ENCODE measurements at regions not wholly inside any gene's neighbourhood (a gene's known extent, or its start where the extent isn't known, plus 50 kb on each side); places are given as distances from the start of the nearest gene placed in this dataset.

GRCh38 chr6:91132461-91132860, 545.6 kb upstream of the MAP3K7 start:
- Histone ChIP-seq H3K4me2 (ENCODE audit: control insufficient read depth, insufficient read depth) (no peak overlapping the region), H3K27ac (ENCODE audit: control insufficient read depth, insufficient read depth) (no peak overlapping the region), H3K4me3 (no peak overlapping the region), H3K4me1 (ENCODE audit: control insufficient read depth, insufficient read depth, low read length) (no peaks in the 10 kb centered on the region), H3K79me2 (ENCODE audit: control insufficient read depth, insufficient read depth, low read length) (no peaks in the 10 kb centered on the region), H3K9ac (ENCODE audit: control insufficient read depth, insufficient read depth, low read length) (no peak overlapping the region), H3K9me3 (replicated peaks; ENCODE audit: control insufficient read depth, insufficient read depth, low read length) (no peaks in the 10 kb centered on the region), H4K20me1 (ENCODE audit: control insufficient read depth, insufficient read depth) (no peaks in the 10 kb centered on the region), H3K27me3 (replicated peaks in 1 of 2; ENCODE audit: control insufficient read depth in 2 of 2, insufficient read depth in 2 of 2, low read length in 1 of 2) (no peaks in the 10 kb centered on the region), H2AFZ (ENCODE audit: control insufficient read depth, low read depth, low read length) (no peak overlapping the region), H3K36me3 (ENCODE audit: control insufficient read depth in 2 of 2, insufficient read depth in 2 of 2, low read length in 1 of 2) (no peaks in the 10 kb centered on the region)
- ChIA-PET POLR2A (no interaction called here), SMC1A (ENCODE audit: uncharacterized antibody, unreplicated experiment) (no interaction called here), RAD21 (ENCODE audit: unreplicated experiment) (no interaction called here), CTCF (no interaction called here)
- in situ Hi-C loops (cut with MboI): no loop called here
- no peak for TF ChIP-seq HSF1 (IDR thresholded peaks at IDR 0.05; ENCODE audit: low read depth, low read length)
- no TSS peak for BruUV-seq (replicated peaks)
- intact Hi-C loops (cut with micrococcal nuclease; ENCODE audit: unreplicated experiment): no loop called here
- ATAC-seq: no peak
- WGBS (ENCODE audit: insufficient coverage, insufficient replicate concordance, low lambda C conversion rate, missing lambda C conversion rate): 33% methylated on average over 3 of the region's 3 CpGs
- FAIRE-seq: no peak
- DNase-seq (ENCODE audit: low read depth, low spot score): no peak

- no peak overlapping the region for H3K4me3 ChIP-seq
- H3K4me2 ChIP-seq (ENCODE audit: control insufficient read depth, insufficient read depth): no peak overlapping the region
- in situ Hi-C loops (cut with MboI) (no loop called here), intact Hi-C loops (cut with micrococcal nuclease; ENCODE audit: unreplicated experiment) (no loop called here)
- FAIRE-seq (no peak), ATAC-seq (no peak), DNase-seq (ENCODE audit: low read depth, low spot score) (no peak)
- ChIA-PET RAD21 (ENCODE audit: unreplicated experiment) (no interaction called here), SMC1A (ENCODE audit: uncharacterized antibody, unreplicated experiment) (no interaction called here), POLR2A (interaction anchor here (1.0 kb wide), 1 partner anchor 8 kb away, joined by 3 read pairs; no protein-coding TSS in a partner anchor), CTCF (no interaction called here)
- no peaks in the 10 kb centered on the region for H3K36me3 ChIP-seq (ENCODE audit: control insufficient read depth in 2 of 2, insufficient read depth in 2 of 2, low read length in 1 of 2)
- no peaks in the 10 kb centered on the region for H3K79me2 ChIP-seq (ENCODE audit: control insufficient read depth, insufficient read depth, low read length)
- no peak overlapping the region for H3K9ac ChIP-seq (ENCODE audit: control insufficient read depth, insufficient read depth, low read length)
- BruUV-seq (replicated peaks): no TSS peak
- H3K27me3 ChIP-seq (replicated peaks in 1 of 2; ENCODE audit: control insufficient read depth in 2 of 2, insufficient read depth in 2 of 2, low read length in 1 of 2): no peaks in the 10 kb centered on the region
- 15% methylated on average over 6 of the region's 6 CpGs for WGBS (ENCODE audit: insufficient coverage, insufficient replicate concordance, low lambda C conversion rate, missing lambda C conversion rate)
- H3K27ac ChIP-seq (ENCODE audit: control insufficient read depth, insufficient read depth): no peak overlapping the region
- no peaks in the 10 kb centered on the region for H3K4me1 ChIP-seq (ENCODE audit: control insufficient read depth, insufficient read depth, low read length)
- no peaks in the 10 kb centered on the region for H4K20me1 ChIP-seq (ENCODE audit: control insufficient read depth, insufficient read depth)
- no peaks in the 10 kb centered on the region for H3K9me3 ChIP-seq (replicated peaks; ENCODE audit: control insufficient read depth, insufficient read depth, low read length)
- no peak overlapping the region for H2AFZ ChIP-seq (ENCODE audit: control insufficient read depth, low read depth, low read length)
- TF ChIP-seq RELA (IDR thresholded peaks at IDR 0.05; ENCODE audit: borderline replicate concordance, partially characterized antibody): no peak
- no peak for TF ChIP-seq ZBTB11 (CRISPR knock-in tag; IDR thresholded peaks at IDR 0.05)
- no peak for TF ChIP-seq MXI1 (IDR thresholded peaks at IDR 0.05; ENCODE audit: low read depth, low read length)
- TF ChIP-seq ZBTB40 (IDR thresholded peaks at IDR 0.05; ENCODE audit: borderline replicate concordance): no peak
- no peak for TF ChIP-seq SPI1 (IDR thresholded peaks at IDR 0.05; ENCODE audit: borderline replicate concordance, insufficient read depth, low read depth, low read length)
- no peak for TF ChIP-seq TARDBP (IDR thresholded peaks at IDR 0.05; ENCODE audit: borderline replicate concordance)
- no peak for TF ChIP-seq POLR2A (IDR thresholded peaks at IDR 0.05; ENCODE audit: low read depth, low read length)
- TF ChIP-seq RBBP5 (conservative IDR thresholded peaks at IDR 0.05): no peak
- TF ChIP-seq GABPA (IDR thresholded peaks at IDR 0.05; ENCODE audit: low read depth): no peak
Measured at GRCh38 chr6:91130126-91130525, 543.3 kb upstream of the MAP3K7 start.

Measured in GM12878 (cell line).